NB4 (cell line): ENCODE measurements at regions not wholly inside any gene's neighbourhood (a gene's known extent, or its start where the extent isn't known, plus 50 kb on each side); places are given as distances from the start of the nearest gene placed in this dataset.

Source experiments
- DNase-seq: peaks from one replicate; pipeline ENCODE4 v3.0.0; 2010; ENCODE audit warnings: low read depth
- H3K4me3 ChIP-seq: one replicate; pipeline ENCODE4 v1.5.1; 2011; ENCODE audit warnings: mild to moderate bottlenecking, low read depth, low read length, moderate library complexity
- MYC ChIP-seq: IDR thresholded peaks from 2 replicates; pipeline ENCODE4 v1.6.1; 2011; ENCODE audit warnings: low read depth, low read length
- POLR2A ChIP-seq: IDR thresholded peaks from 2 replicates; pipeline ENCODE4 v1.6.1; 2011; ENCODE audit warnings: mild to moderate bottlenecking; ENCODE audit not compliant: insufficient read length; ENCODE audit errors: extremely low read depth
- TF ChIP-seq, protein P1 (sequence below): IDR thresholded peaks from 2 replicates; pipeline ENCODE4 v1.6.1; 2011; ENCODE audit warnings: low read depth, low read length
- TF ChIP-seq, protein P2 (sequence below): IDR thresholded peaks from one replicate; pipeline ENCODE4 v1.5.1; 2012; ENCODE audit warnings: low read depth, low read length

DNA sequence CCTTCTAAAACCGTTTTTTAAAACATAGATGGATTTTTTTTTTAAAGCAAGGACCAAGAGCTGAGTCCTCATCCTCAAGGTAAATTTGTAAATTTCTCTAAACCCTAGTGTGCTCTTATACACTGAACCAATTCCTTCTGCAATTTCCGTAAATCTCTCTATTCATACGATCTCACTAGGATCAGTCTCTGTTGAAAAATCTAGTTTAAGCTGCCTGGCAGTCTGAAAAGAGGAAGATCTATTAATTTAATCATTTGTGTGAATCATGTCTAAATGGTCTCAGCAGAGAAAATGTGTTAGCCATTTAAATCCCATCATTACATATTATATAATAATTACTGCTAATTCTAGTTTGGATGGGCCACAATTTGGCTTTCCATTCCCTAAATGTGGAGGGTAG is 184.2 kb upstream of the TSHZ2 start:
- H3K4me3 ChIP-seq: no peak overlapping the region
- TF ChIP-seq MYC (no peak), POLR2A (no peak)
- TF ChIP-seq, protein P1, sequence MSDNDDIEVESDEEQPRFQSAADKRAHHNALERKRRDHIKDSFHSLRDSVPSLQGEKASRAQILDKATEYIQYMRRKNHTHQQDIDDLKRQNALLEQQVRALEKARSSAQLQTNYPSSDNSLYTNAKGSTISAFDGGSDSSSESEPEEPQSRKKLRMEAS: no peak
- TF ChIP-seq, protein P2, sequence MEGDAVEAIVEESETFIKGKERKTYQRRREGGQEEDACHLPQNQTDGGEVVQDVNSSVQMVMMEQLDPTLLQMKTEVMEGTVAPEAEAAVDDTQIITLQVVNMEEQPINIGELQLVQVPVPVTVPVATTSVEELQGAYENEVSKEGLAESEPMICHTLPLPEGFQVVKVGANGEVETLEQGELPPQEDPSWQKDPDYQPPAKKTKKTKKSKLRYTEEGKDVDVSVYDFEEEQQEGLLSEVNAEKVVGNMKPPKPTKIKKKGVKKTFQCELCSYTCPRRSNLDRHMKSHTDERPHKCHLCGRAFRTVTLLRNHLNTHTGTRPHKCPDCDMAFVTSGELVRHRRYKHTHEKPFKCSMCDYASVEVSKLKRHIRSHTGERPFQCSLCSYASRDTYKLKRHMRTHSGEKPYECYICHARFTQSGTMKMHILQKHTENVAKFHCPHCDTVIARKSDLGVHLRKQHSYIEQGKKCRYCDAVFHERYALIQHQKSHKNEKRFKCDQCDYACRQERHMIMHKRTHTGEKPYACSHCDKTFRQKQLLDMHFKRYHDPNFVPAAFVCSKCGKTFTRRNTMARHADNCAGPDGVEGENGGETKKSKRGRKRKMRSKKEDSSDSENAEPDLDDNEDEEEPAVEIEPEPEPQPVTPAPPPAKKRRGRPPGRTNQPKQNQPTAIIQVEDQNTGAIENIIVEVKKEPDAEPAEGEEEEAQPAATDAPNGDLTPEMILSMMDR: no peak
- no peak for DNase-seq

DNA sequence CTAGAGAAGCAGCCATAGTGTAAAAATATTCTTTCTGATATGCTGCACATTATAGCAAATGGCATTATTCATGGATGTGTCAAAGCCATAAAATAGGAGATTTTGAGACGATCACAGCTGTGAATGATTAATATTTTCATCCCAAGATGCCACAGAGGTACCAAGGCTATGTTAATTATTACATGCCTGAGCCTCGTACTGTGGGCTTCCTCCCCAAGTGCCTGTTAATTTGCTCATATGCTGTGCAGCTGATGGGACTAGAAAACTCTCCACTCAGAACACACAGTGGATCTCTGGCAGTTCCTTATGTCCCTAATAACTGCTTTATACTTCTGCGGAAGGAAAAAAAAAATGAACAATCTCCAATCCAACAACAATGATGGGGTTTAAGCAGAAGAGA is 184.9 kb upstream of the TSHZ2 start:
- no peak overlapping the region for H3K4me3 ChIP-seq
- DNase-seq: no peak
- TF ChIP-seq MYC: no peak

DNA sequence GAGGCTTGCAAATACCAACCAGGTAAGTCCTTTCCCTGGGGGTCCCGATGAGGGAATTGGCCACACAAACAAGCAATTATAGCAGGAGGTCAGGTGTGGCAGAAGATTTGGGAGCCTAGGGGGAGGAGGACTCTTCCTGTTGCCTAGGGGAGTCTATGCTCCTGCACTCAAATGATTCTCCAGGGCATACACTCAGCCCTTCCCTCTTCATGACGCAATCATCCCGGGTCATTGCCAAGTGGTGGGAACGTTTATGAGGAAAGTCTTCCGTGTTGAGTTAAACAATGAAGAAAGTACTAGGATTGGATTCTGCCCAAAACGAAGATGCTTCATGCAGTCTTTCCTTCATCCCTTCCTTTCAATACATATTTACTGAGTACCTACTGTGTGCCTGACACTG is 186.5 kb upstream of the TSHZ2 start:
- DNase-seq: no peak
- no peak overlapping the region for H3K4me3 ChIP-seq
- TF ChIP-seq, protein P1: no peak
- TF ChIP-seq POLR2A (no peak), MYC (no peak)
- TF ChIP-seq, protein P2: no peak

DNA sequence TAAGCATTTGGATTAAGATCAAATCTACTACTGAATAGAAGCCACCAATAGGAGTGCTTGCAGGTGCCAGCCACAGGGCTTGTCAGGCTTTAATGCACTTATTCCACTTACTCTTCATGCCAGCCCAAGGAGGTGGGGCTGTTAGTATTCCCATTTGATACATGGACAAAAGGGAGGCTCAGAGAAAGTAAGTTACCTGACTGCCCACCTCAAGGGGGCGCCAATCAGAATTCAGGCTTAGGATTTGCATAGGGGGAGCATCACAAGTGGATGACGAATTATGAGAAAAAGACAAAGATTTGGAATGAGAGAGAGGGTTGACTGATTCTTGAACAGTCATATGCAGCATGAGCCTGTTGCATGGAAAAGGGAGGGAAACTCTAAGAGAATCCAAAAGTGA is 188.4 kb upstream of the TSHZ2 start:
- H3K4me3 ChIP-seq: no peak overlapping the region
- DNase-seq: peak; percentile 33
- TF ChIP-seq, protein P1: no peak
- TF ChIP-seq POLR2A (no peak), MYC (no peak)
- TF ChIP-seq, protein P2: peak; percentile 58

DNA sequence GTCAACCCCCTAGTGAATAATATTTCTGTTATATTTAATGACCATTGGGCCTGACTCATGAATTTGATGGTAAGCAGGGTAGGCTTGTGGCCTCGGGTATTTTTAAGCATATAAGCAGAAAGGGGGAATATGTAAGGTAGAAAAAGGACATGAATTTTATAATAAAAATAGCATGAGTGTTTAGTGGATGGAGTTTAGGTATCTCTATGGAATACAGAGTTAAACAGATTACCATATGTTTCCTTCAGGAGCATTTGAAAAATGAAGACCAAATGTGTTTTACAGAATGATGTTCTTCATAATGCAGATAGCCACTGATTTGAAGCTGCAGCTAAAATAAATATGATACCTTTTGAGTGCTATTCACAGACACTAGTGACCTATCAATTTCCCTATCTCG is 191.7 kb upstream of the TSHZ2 start:
- TF ChIP-seq, protein P2: no peak
- TF ChIP-seq MYC (no peak), POLR2A (no peak)
- TF ChIP-seq, protein P1: no peak
- DNase-seq: no peak
- no peak overlapping the region for H3K4me3 ChIP-seq

DNA sequence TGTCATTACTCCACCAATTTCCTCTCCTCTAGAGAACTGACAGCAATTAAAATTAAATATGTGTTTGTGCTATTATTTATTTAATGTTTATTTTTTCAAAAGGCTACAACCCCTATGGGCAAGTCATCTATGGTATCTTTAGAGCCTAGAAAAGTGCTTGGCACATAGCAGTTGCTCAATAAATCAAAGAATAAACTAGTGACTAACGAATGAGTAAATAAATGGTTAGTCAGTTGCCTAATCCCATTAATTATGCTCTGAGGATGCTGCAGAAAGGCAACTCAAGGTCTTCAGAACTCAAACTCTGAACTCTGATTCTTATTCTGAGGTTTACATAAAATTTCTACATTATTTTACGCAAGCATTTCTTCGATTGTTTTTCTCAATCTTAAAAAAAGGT is 193.0 kb upstream of the TSHZ2 start:
- no peak overlapping the region for H3K4me3 ChIP-seq
- no peak for DNase-seq
- TF ChIP-seq POLR2A: no peak
- TF ChIP-seq MYC: no peak
- TF ChIP-seq, protein P1: no peak
- TF ChIP-seq, protein P2: no peak
